AG04450 (cell line): ENCODE measurements at regions not wholly inside any gene's neighbourhood (a gene's known extent, or its start where the extent isn't known, plus 50 kb on each side); places are given as distances from the start of the nearest gene placed in this dataset.

ENCODE experiments used
- CTCF ChIA-PET: fragments of 300-600, 350-600 bp; formaldehyde crosslinking; extraction: SDS; loops from one replicate; lab custom pipeline; 2022; ENCODE audit warnings: antibody characterized with exemption, inconsistent platforms; lab: Charles Lee
- POLR2A ChIA-PET: fragments of 350-600 bp; formaldehyde crosslinking; extraction: SDS; loops from one replicate; lab custom pipeline; 2021; ENCODE audit warnings: antibody characterized with exemption, inconsistent platforms; lab: Yijun Ruan, JAX
- DNase-seq: peaks from one replicate; pipeline ENCODE4 v3.0.0-alpha.2; 2011; ENCODE audit warnings: low read depth, low spot score
- H3K27ac ChIP-seq: one replicate; pipeline ENCODE4 v1.5.1; 2012; ENCODE audit warnings: low read depth, low read length, control low read depth
- H3K27me3 ChIP-seq: one replicate; pipeline ENCODE4 v1.6.0; 2012; ENCODE audit warnings: low read length; ENCODE audit not compliant: control insufficient read depth, insufficient read depth
- H3K4me3 ChIP-seq: 2 replicates; pipeline ENCODE4 v1.5.1; 2011; ENCODE audit warnings: mild to moderate bottlenecking, low read depth, low read length, control low read depth
- H3K9me3 ChIP-seq: 2 replicates; pipeline ENCODE4 v1.5.1; 2012; ENCODE audit warnings: low read length; ENCODE audit not compliant: control insufficient read depth, insufficient read depth
- CTCF ChIP-seq: IDR thresholded peaks from 2 replicates; pipeline ENCODE4 v1.5.1; 2011; ENCODE audit warnings: low read depth, low read length, control low read depth, inconsistent platforms

GRCh38 chr6:14500809-14501208 lies 383.2 kb downstream of the CD83 start:
- Histone ChIP-seq H3K4me3 (no peak overlapping the region), H3K9me3 (no peaks in the 10 kb centered on the region), H3K27me3 (no peaks in the 10 kb centered on the region), H3K27ac (no peak overlapping the region)
- TF ChIP-seq CTCF, result no peak
- CTCF ChIA-PET, result no interaction called here
- no peak for DNase-seq
- POLR2A ChIA-PET, result no interaction called here

- POLR2A ChIA-PET, result no interaction called here
Observed at GRCh38 chr6:14501240-14501639, 383.7 kb downstream of the CD83 start.

GRCh38 chr6:14501914-14502313 lies 384.3 kb downstream of the CD83 start:
- H3K27ac ChIP-seq, result no peak overlapping the region
- no peak for TF ChIP-seq CTCF
- no peaks in the 10 kb centered on the region for H3K9me3 ChIP-seq
- no peak overlapping the region for H3K4me3 ChIP-seq
- no peaks in the 10 kb centered on the region for H3K27me3 ChIP-seq
- POLR2A ChIA-PET, result no interaction called here
- CTCF ChIA-PET, result no interaction called here
- DNase-seq, result no peak

More at GRCh38 chr6:14501240-14501639, 383.7 kb downstream of the CD83 start:
- H3K27me3 ChIP-seq, result no peaks in the 10 kb centered on the region
- CTCF ChIA-PET, result no interaction called here
- no peak overlapping the region for H3K27ac ChIP-seq
- no peak for TF ChIP-seq CTCF
- no peak for DNase-seq
- no peaks in the 10 kb centered on the region for H3K9me3 ChIP-seq
- H3K4me3 ChIP-seq, result no peak overlapping the region

GRCh38 chr6:14502551-14502950 lies 385.0 kb downstream of the CD83 start:
- H3K27me3 ChIP-seq, result no peaks in the 10 kb centered on the region
- CTCF ChIA-PET, result no interaction called here
- DNase-seq, result no peak
- H3K4me3 ChIP-seq, result no peak overlapping the region
- H3K9me3 ChIP-seq, result no peaks in the 10 kb centered on the region
- H3K27ac ChIP-seq, result no peak overlapping the region
- no peak for TF ChIP-seq CTCF
- POLR2A ChIA-PET, result no interaction called here

GRCh38 chr6:14505401-14505800 lies 387.8 kb downstream of the CD83 start:
- Histone ChIP-seq H3K9me3 (no peaks in the 10 kb centered on the region), H3K27me3 (no peaks in the 10 kb centered on the region), H3K4me3 (no peak overlapping the region), H3K27ac (no peak overlapping the region)
- DNase-seq, result no peak
- CTCF ChIA-PET, result no interaction called here
- POLR2A ChIA-PET, result no interaction called here
- TF ChIP-seq CTCF, result no peak
